AG09309 (cell line): ENCODE measurements at regions not wholly inside any gene's neighbourhood (a gene's known extent, or its start where the extent isn't known, plus 50 kb on each side); places are given as distances from the start of the nearest gene placed in this dataset.
"Not testable (repeated sequence)": the region's sequence is repeated elsewhere in the genome, so short reads cannot be mapped to it uniquely, and the experiment has no call there.

Experiments
- DNase-seq: peaks from one replicate; pipeline ENCODE4 v3.0.0-alpha.2; 2010; ENCODE audit warnings: low read depth
- H3K4me3 ChIP-seq: 2 replicates; pipeline ENCODE4 v1.5.1; 2011; ENCODE audit warnings: mild to moderate bottlenecking, low read depth, low read length, moderate library complexity; ENCODE audit not compliant: control insufficient read depth
- TF ChIP-seq, protein P1 (sequence below): IDR thresholded peaks from 2 replicates; pipeline ENCODE4 v1.5.1; 2011; ENCODE audit warnings: mild to moderate bottlenecking, low read depth, low read length, inconsistent platforms; ENCODE audit not compliant: insufficient read depth, control insufficient read depth; ENCODE audit errors: missing control alignments

DNA sequence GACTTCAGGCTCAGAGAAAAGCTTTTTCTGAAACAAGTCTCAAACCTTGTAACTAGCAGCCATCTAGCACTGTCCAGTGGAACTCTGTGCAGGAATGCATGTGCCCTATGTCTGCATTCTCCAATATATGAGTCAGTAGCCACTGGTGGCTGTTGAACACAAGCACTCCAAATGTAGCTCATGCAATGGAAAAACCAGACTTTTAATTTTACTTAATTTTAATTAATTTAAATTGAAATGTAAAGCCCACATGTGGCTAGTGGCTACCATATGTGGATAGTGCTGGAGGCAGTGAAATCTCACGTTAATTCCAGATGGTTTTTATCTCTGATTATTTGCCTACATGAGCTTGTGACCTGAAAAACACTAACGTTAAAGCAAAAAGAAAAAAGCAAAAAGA is 225.1 kb downstream of the GATA3 start:
- peak; percentile 8 for DNase-seq
- TF ChIP-seq, protein P1, sequence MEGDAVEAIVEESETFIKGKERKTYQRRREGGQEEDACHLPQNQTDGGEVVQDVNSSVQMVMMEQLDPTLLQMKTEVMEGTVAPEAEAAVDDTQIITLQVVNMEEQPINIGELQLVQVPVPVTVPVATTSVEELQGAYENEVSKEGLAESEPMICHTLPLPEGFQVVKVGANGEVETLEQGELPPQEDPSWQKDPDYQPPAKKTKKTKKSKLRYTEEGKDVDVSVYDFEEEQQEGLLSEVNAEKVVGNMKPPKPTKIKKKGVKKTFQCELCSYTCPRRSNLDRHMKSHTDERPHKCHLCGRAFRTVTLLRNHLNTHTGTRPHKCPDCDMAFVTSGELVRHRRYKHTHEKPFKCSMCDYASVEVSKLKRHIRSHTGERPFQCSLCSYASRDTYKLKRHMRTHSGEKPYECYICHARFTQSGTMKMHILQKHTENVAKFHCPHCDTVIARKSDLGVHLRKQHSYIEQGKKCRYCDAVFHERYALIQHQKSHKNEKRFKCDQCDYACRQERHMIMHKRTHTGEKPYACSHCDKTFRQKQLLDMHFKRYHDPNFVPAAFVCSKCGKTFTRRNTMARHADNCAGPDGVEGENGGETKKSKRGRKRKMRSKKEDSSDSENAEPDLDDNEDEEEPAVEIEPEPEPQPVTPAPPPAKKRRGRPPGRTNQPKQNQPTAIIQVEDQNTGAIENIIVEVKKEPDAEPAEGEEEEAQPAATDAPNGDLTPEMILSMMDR, result no peak
- no peak overlapping the region for H3K4me3 ChIP-seq

DNA sequence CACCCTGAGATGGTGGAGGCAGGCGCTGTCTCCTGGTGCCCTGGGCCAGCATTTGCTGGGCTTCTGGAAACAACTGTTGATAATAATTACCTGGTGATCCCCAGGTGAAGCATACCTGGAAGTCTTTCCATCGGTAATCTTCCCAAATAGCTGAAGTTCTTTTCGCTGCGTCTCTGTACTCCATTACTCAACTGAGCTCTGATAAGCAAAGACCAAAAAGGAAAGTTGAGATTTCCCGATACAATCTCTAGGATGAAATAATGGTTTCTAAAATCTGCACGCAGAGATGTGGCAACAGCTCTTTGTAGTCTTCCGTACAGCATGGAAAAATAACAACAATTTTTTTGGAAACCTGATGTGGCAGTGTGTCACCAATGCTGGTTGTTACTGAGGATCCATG is 226.5 kb downstream of the GATA3 start:
- TF ChIP-seq, protein P1, result no peak
- DNase-seq, result no peak
- H3K4me3 ChIP-seq, result no peak overlapping the region

DNA sequence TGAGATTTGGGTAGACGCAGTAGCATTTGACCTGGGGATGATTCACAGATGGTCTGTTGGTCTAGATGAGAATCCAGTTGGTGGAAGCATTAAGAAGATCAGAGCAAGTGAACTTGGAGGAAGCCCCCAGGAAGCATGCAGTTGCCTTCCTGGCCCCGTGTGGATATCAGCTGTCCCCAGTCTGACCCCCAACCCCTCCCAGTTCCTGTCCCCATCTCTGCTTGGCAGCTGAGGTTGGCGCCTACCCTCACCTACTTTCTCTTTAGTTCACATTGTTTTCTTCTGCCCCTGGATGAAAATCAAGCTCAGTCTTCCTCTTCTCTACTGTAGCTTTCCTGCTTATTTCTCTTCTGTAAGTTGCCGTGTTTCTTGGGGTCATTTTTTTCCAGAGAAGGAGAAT is 227.9 kb downstream of the GATA3 start:
- DNase-seq, result no peak
- H3K4me3 ChIP-seq, result no peak overlapping the region
- TF ChIP-seq, protein P1, result no peak

DNA sequence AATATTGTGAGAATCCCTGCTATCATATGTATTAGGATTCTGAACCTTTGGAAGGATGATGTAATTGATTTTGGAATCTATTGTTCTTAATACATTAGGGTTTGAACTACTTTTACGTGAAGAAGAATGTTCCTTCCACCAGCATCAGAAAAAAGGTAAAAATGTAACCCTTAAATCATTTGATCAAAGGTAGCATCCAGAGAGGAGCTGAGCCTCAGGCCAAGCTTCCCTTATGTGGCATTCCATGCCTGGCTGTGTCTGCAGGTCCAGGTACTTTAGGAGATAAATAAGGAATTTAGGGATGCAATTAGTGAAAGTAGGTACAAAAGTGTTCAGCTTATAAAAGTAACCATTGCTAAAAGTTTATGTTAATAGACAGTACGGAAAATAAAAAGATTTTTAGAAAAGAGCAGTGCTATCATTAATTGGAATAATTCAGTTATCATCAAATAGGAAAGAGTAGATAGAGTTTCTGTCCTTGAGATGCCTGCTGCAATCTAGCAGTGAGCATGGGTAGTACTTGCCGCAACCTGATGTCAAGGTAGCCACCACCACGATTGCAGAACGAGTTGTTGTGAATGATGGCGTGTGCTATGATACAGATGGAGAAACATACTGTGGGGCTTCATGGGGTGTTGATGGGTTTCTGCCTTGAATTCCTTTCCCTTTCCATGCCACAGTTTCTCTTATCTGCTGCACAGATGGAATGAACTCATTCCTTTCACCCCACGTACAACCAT is 228.8 kb downstream of the GATA3 start:
- no peak for DNase-seq
- TF ChIP-seq, protein P1, result no peak
- H3K4me3 ChIP-seq, result no peak overlapping the region

DNA sequence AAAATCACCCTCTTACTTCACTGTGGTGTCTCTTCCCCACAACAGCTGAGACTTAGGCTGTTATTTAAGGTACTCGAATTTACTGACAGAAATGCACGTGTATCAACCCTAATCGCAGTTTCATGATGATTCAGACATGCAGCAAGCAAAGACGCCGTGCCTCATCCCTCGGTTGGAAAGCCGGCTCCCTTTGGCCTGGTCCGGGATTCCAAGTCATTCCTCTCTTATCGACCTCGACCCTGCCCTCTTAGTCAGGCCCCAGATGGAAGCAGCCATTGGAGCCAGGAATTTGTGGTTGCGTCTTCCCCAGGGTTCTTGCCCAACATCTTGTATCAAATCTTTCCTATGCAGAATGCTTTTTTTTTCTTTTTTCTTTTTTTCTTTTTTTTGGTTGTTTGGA is 229.5 kb downstream of the GATA3 start:
- peak; percentile 64 for DNase-seq
- TF ChIP-seq, protein P1, result no peak
- no peak overlapping the region for H3K4me3 ChIP-seq

DNA sequence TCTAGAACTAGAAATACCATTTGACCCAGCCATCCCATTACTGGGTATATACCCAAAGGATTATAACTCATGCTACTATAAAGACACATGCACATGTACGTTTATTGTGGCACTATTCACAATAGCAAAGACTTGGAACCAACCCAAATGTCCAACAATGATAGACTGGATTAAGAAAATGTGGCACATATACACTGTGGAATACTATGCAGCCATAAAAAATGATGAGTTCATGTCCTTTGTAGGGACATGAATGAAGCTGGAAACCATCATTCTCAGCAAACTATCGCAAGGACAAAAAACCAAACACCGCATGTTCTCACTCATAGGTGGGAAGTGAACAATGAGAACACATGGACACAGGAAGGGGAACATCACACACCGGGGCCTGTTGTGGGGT is 231.5 kb downstream of the GATA3 start:
- DNase-seq, H3K4me3 ChIP-seq: not testable (repeated sequence)

DNA sequence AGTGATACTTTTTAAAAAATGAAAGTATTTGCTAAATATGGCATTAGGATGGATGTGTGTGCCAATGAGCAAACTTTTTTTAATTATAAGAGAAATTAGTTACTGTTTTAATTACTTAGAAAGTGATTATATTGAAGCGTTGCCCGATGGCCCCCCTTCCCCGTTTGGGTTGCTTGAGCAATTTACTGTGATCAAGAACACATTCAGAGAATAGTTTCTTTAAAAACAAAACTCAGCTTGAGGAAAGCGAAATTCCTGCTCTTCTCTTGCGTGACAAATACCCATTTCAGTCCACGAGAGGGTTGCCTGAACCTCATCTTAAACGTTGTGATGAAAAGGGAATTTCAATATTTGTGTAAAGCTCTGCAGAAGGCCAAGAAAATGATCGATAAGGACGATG is 234.1 kb downstream of the GATA3 start:
- no peak for DNase-seq
- TF ChIP-seq, protein P1, result no peak

More for the DNA sequence above, 234.1 kb downstream of the GATA3 start:
- H3K4me3 ChIP-seq, result no peak overlapping the region
